IMR-90 (cell line): ENCODE measurements at regions not wholly inside any gene's neighbourhood (a gene's known extent, or its start where the extent isn't known, plus 50 kb on each side); places are given as distances from the start of the nearest gene placed in this dataset.

ENCODE experiments used
- CEBPB ChIP-seq: IDR thresholded peaks from 2 replicates; pipeline ENCODE4 v1.6.1; 2012; ENCODE audit warnings: low read depth, low read length, improper control_type of control experiment
- CHD1 ChIP-seq: IDR thresholded peaks from 2 replicates; pipeline ENCODE4 v1.6.1; 2012; ENCODE audit warnings: low read depth, low read length, improper control_type of control experiment
- CTCF ChIP-seq: conservative IDR thresholded peaks from 2 replicates; pipeline ENCODE4 v1.5.1; 2012; ENCODE audit warnings: mild to moderate bottlenecking, low read depth, low read length, improper control_type of control experiment
- ELK1 ChIP-seq: fragments of 150-350 bp; IDR thresholded peaks from 2 replicates; pipeline ENCODE4 v1.6.1; 2016; ENCODE audit warnings: low read depth, mild to moderate bottlenecking, low read length, moderate library complexity, borderline replicate concordance
- MAFK ChIP-seq: IDR thresholded peaks from 2 replicates; pipeline ENCODE4 v1.6.1; 2012; ENCODE audit warnings: low read depth, low read length, improper control_type of control experiment
- MAZ ChIP-seq: IDR thresholded peaks from 2 replicates; pipeline ENCODE4 v1.6.1; 2012; ENCODE audit warnings: low read depth, mild to moderate bottlenecking, low read length, improper control_type of control experiment, moderate library complexity, borderline replicate concordance
- MXI1 ChIP-seq: IDR thresholded peaks from 2 replicates; pipeline ENCODE4 v1.6.1; 2012; ENCODE audit warnings: low read depth, mild to moderate bottlenecking, low read length, moderate library complexity, borderline replicate concordance
- NFE2L2 ChIP-seq: fragments of 150-350 bp; IDR thresholded peaks from 2 replicates; pipeline ENCODE4 v1.6.1; 2016; ENCODE audit warnings: low read depth, mild to moderate bottlenecking, low read length
- POLR2A ChIP-seq: IDR thresholded peaks from 2 replicates; pipeline ENCODE4 v1.6.1; 2012; ENCODE audit warnings: mild to moderate bottlenecking, low read depth, low read length
- RAD21 ChIP-seq: IDR thresholded peaks from 2 replicates; pipeline ENCODE4 v1.6.1; 2012; ENCODE audit warnings: low read length, improper control_type of control experiment
- RCOR1 ChIP-seq: IDR thresholded peaks from 2 replicates; pipeline ENCODE4 v1.6.1; 2012; ENCODE audit warnings: mild to moderate bottlenecking, low read length, improper control_type of control experiment; ENCODE audit not compliant: insufficient replicate concordance
- RFX5 ChIP-seq: IDR thresholded peaks from 2 replicates; pipeline ENCODE4 v1.8.0; 2012; ENCODE audit warnings: low read depth, mild to moderate bottlenecking, low read length, moderate library complexity
- SMC3 ChIP-seq: fragments of 150-350 bp; IDR thresholded peaks from 2 replicates; pipeline ENCODE4 v1.6.1; 2016; ENCODE audit warnings: low read depth, mild to moderate bottlenecking, antibody characterized with exemption, low read length, moderate library complexity
- USF2 ChIP-seq: fragments of 150-350 bp; IDR thresholded peaks from 2 replicates; pipeline ENCODE4 v1.6.1; 2017; ENCODE audit warnings: mild to moderate bottlenecking, antibody characterized with exemption, low read length, low read depth

GRCh38 chr5:13510616-13511015 lies 433.9 kb downstream of the DNAH5 start:
- no peak for TF ChIP-seq CTCF
- TF ChIP-seq CHD1, result no peak
- no peak for TF ChIP-seq POLR2A
- TF ChIP-seq CEBPB, result no peak
- TF ChIP-seq RAD21, result no peak
- TF ChIP-seq MAZ, result no peak
- no peak for TF ChIP-seq RFX5
- TF ChIP-seq RCOR1, result no peak
- no peak for TF ChIP-seq NFE2L2
- no peak for TF ChIP-seq USF2
- no peak for TF ChIP-seq ELK1
- no peak for TF ChIP-seq SMC3
- no peak for TF ChIP-seq MXI1
- no peak for TF ChIP-seq MAFK
